ENCODE measurements at regions not wholly inside any gene's neighbourhood (a gene's known extent, or its start where the extent isn't known, plus 50 kb on each side); places are given as distances from the start of the nearest gene placed in this dataset.

GRCh38 chrX:81489987-81490386 lies 288.1 kb downstream of the SH3BGRL start:
- DNase-seq = peak; percentile 56

GRCh38 chrX:81527881-81528440 lies 326.1 kb downstream of the SH3BGRL start:
- no peak for DNase-seq

GRCh38 chrX:81537723-81538122 lies 335.8 kb downstream of the SH3BGRL start:
- DNase-seq = peak; percentile 2

- no peak for DNase-seq
Observed at GRCh38 chrX:81542255-81542654, 340.4 kb downstream of the SH3BGRL start.

GRCh38 chrX:81556880-81557279 lies 355.0 kb downstream of the SH3BGRL start:
- DNase-seq = no peak

- no peak for DNase-seq
Observed at GRCh38 chrX:81564851-81565250, 362.9 kb downstream of the SH3BGRL start.

- no peak for DNase-seq
Observed at GRCh38 chrX:81577028-81577427, 375.1 kb downstream of the SH3BGRL start.

- no peak for DNase-seq
Observed at GRCh38 chrX:81586096-81586495, 384.2 kb downstream of the SH3BGRL start.

GRCh38 chrX:81615979-81616378 lies 414.1 kb downstream of the SH3BGRL start:
- DNase-seq = no peak

GRCh38 chrX:81662381-81662780 lies 460.5 kb downstream of the SH3BGRL start:
- DNase-seq = no peak

- DNase-seq = no peak
Observed at GRCh38 chrX:81708487-81708886, 506.6 kb downstream of the SH3BGRL start.

- DNase-seq = no peak
Observed at GRCh38 chrX:81728622-81729021, 526.7 kb downstream of the SH3BGRL start.

- peak; percentile 4 for DNase-seq
Observed at GRCh38 chrX:81729269-81729777, 527.4 kb downstream of the SH3BGRL start.

- no peak for DNase-seq
Observed at GRCh38 chrX:81779701-81780100, 577.8 kb downstream of the SH3BGRL start.

GRCh38 chrX:81791086-81791485 lies 589.2 kb downstream of the SH3BGRL start:
- DNase-seq = no peak
